CD1c-positive myeloid dendritic cell (primary cell): ENCODE measurements at regions not wholly inside any gene's neighbourhood (a gene's known extent, or its start where the extent isn't known, plus 50 kb on each side); places are given as distances from the start of the nearest gene placed in this dataset.
"Not testable (repeated sequence)": the region's sequence is repeated elsewhere in the genome, so short reads cannot be mapped to it uniquely, and the experiment has no call there.

Experiments
- DNase-seq: peaks from one replicate; pipeline ENCODE4 v3.0.0-alpha.2; 2016; ENCODE audit errors: extremely low spot score

- no peak for DNase-seq
Observed at GRCh38 chrX:150212672-150213480, 150.2 kb upstream of the MAMLD1 start.

GRCh38 chrX:150213481-150214030, 149.6 kb upstream of the MAMLD1 start:
- DNase-seq = no peak

GRCh38 chrX:150216000-150216399, 147.1 kb upstream of the MAMLD1 start:
- not testable (repeated sequence) for DNase-seq

- no peak for DNase-seq
Observed at GRCh38 chrX:150216716-150217115, 146.4 kb upstream of the MAMLD1 start.

- DNase-seq = no peak
Observed at GRCh38 chrX:150217609-150218008, 145.5 kb upstream of the MAMLD1 start.

GRCh38 chrX:150219374-150220185, 143.5 kb upstream of the MAMLD1 start:
- no peak for DNase-seq

GRCh38 chrX:150223176-150224015, 139.7 kb upstream of the MAMLD1 start:
- DNase-seq = no peak

- no peak for DNase-seq
Observed at GRCh38 chrX:150224676-150225075, 138.4 kb upstream of the MAMLD1 start.

GRCh38 chrX:150225266-150225665, 137.9 kb upstream of the MAMLD1 start:
- no peak for DNase-seq

GRCh38 chrX:150225756-150226155, 137.4 kb upstream of the MAMLD1 start:
- no peak for DNase-seq

- DNase-seq = no peak
Observed at GRCh38 chrX:150226223-150226965, 136.7 kb upstream of the MAMLD1 start.

GRCh38 chrX:150227321-150227860, 135.7 kb upstream of the MAMLD1 start:
- no peak for DNase-seq

GRCh38 chrX:150227873-150228410, 135.2 kb upstream of the MAMLD1 start:
- DNase-seq = no peak

GRCh38 chrX:150228431-150228830, 134.7 kb upstream of the MAMLD1 start:
- DNase-seq = no peak

GRCh38 chrX:150229030-150229429, 134.1 kb upstream of the MAMLD1 start:
- DNase-seq = no peak

GRCh38 chrX:150229481-150229880, 133.6 kb upstream of the MAMLD1 start:
- DNase-seq = no peak

- DNase-seq = not testable (repeated sequence)
Observed at GRCh38 chrX:150230952-150231351, 132.2 kb upstream of the MAMLD1 start.

- DNase-seq = not testable (repeated sequence)
Observed at GRCh38 chrX:150231368-150231767, 131.7 kb upstream of the MAMLD1 start.

- not testable (repeated sequence) for DNase-seq
Observed at GRCh38 chrX:150232222-150232621, 130.9 kb upstream of the MAMLD1 start.

- DNase-seq = no peak
Observed at GRCh38 chrX:150234126-150234525, 129.0 kb upstream of the MAMLD1 start.
